Psoas muscle (tissue), 7 donors: ENCODE measurements at regions not wholly inside any gene's neighbourhood (a gene's known extent, or its start where the extent isn't known, plus 50 kb on each side); places are given as distances from the start of the nearest gene placed in this dataset.

Source experiments
- ATAC-seq, 4 donors: fragments of 200-7000 bp; cut with Tn5 transposase; one replicate each; pipeline ENCODE4 v1.9.1; 2020; ENCODE audit warnings: moderate library complexity in 3 of 4, mild to moderate bottlenecking in 2 of 4
- DNase-seq, 2 donors: peaks; one replicate each; pipeline ENCODE4 v3.0.0-alpha.2; 2020
- H3K27ac ChIP-seq: fragments of 200-600 bp; one replicate; pipeline ENCODE4 v1.8.0; 2022
- H3K27me3 ChIP-seq, 3 donors: fragments of 200-600 bp in 1 of 3; one replicate each; pipeline versions ENCODE4 v1.6.1 to v1.8.0; 2013 to 2022; ENCODE audit warnings: low read length in 2 of 3, mild to moderate bottlenecking in 2 of 3, moderate library complexity in 1 of 3; ENCODE audit not compliant: insufficient read depth in 3 of 3
- H3K36me3 ChIP-seq, 2 donors: fragments of 200-600 bp in 1 of 2; one replicate each; pipeline versions ENCODE4 v1.6.1 to v1.8.0; 2013 to 2022; ENCODE audit warnings: low read depth in 1 of 2, mild to moderate bottlenecking in 1 of 2, moderate library complexity in 1 of 2; ENCODE audit not compliant: insufficient read depth in 1 of 2
- H3K4me1 ChIP-seq: fragments of 200-600 bp; one replicate; pipeline ENCODE4 v1.8.0; 2022
- H3K4me3 ChIP-seq: fragments of 200-600 bp; one replicate; pipeline ENCODE4 v1.8.0; 2022; ENCODE audit warnings: mild to moderate bottlenecking
- H3K9me3 ChIP-seq: fragments of 200-600 bp; one replicate; pipeline ENCODE4 v1.8.0; 2022
- CTCF ChIP-seq: fragments of 200-600 bp; IDR thresholded peaks from one replicate; pipeline ENCODE4 v1.8.0; 2022; ENCODE audit warnings: antibody characterized with exemption
- WGBS, 3 donors: extraction: QIAGEN DNeasy Blood & Tissue Kit; methylation state at CpG; one replicate each; pipeline versions ENCODE4 v1.1.6 to v1.1.7; 2013; 5-methylcytosine and 5-hydroxymethylcytosine counted together
- intact Hi-C, 2 donors: fragments of 100-400 bp; cut with DNase I; formaldehyde crosslinking; loops; one replicate each; pipeline versions ENCODE4 v1.11.0 to v1.14.2; 2022
- donor health status: healthy with polysubstance abuse.
- donor health status: DM: no; HTN: no; CAD: no; lungs with moderate emphysema.
- donor health status: Bipolar disorder and iron deficiency.
- donor health status: healthy.
- donor health status: DM: yes; HTN: yes; CAD: no.
- donor health status: DM: no; HTN: no; CAD: no.
- donor health status: DM: yes; HTN: yes; CAD: no.

GRCh38 chr17:72379516-72379915, 258.7 kb downstream of the SOX9 start:
- Histone ChIP-seq H3K9me3 (no peaks in the 10 kb centered on the region), H3K27me3 (peaks cover 0 to 5% (median 0%) of the 10 kb centered on the region in 3 donors), H3K4me3 (no peak overlapping the region), H3K36me3 (no peaks in the 10 kb centered on the region), H3K4me1 (no peaks in the 10 kb centered on the region), H3K27ac (no peak overlapping the region)
- ATAC-seq (no peak), DNase-seq (no peak)
- WGBS, 3 donors, result 62 to 67% (median 64%) methylated on average over 11 of the region's 11 CpGs
- intact Hi-C loops, result no loop called here
- TF ChIP-seq CTCF, result no peak

GRCh38 chr17:72380120-72380519, 259.3 kb downstream of the SOX9 start:
- DNase-seq (no peak), ATAC-seq (no peak)
- no peak overlapping the region for H3K27ac ChIP-seq
- H3K27me3 ChIP-seq, result peaks cover 0 to 5% (median 0%) of the 10 kb centered on the region in 3 donors
- no peaks in the 10 kb centered on the region for H3K36me3 ChIP-seq
- no peaks in the 10 kb centered on the region for H3K9me3 ChIP-seq
- intact Hi-C loops, result no loop called here
- no peaks in the 10 kb centered on the region for H3K4me1 ChIP-seq
- H3K4me3 ChIP-seq, result no peak overlapping the region
- TF ChIP-seq CTCF, result no peak
- 88 to 94% (median 90%) methylated on average over 6 of the region's 6 CpGs for WGBS, 3 donors

- no peak for TF ChIP-seq CTCF
- intact Hi-C loops, result no loop called here
- WGBS, 3 donors, result 68 to 95% (median 79%) methylated on average over 1 of the region's 1 CpG
- DNase-seq (no peak), ATAC-seq (no peak)
- peaks cover 0 to 5% (median 0%) of the 10 kb centered on the region in 3 donors for H3K27me3 ChIP-seq
- no peak overlapping the region for H3K4me3 ChIP-seq
- H3K36me3 ChIP-seq, result no peaks in the 10 kb centered on the region
- no peaks in the 10 kb centered on the region for H3K9me3 ChIP-seq
- no peak overlapping the region for H3K27ac ChIP-seq
- no peaks in the 10 kb centered on the region for H3K4me1 ChIP-seq
Observed at GRCh38 chr17:72380737-72381136, 259.9 kb downstream of the SOX9 start.

- WGBS, 3 donors, result 65 to 78% (median 75%) methylated on average over 12 of the region's 12 CpGs
- no peaks in the 10 kb centered on the region for H3K4me1 ChIP-seq
- no peak for TF ChIP-seq CTCF
- H3K4me3 ChIP-seq, result no peak overlapping the region
- ATAC-seq (no peak), DNase-seq (no peak)
- no peak overlapping the region for H3K27ac ChIP-seq
- H3K9me3 ChIP-seq, result no peaks in the 10 kb centered on the region
- no peaks in the 10 kb centered on the region for H3K36me3 ChIP-seq
- peaks cover 0 to 5% (median 0%) of the 10 kb centered on the region in 3 donors for H3K27me3 ChIP-seq
- intact Hi-C loops, result no loop called here
Observed at GRCh38 chr17:72381597-72382397, 261.0 kb downstream of the SOX9 start.
